Stomach (tissue), 4 donors: ENCODE measurements at regions not wholly inside any gene's neighbourhood (a gene's known extent, or its start where the extent isn't known, plus 50 kb on each side); places are given as distances from the start of the nearest gene placed in this dataset.

Source experiments
- POLR2AphosphoS5 ChIP-seq, 3 donors: sonication (generic); formaldehyde crosslinking; IDR thresholded peaks; one replicate each; pipeline ENCODE4 v1.6.1; 2016; ENCODE audit warnings: antibody characterized with exemption in 3 of 3
- TF ChIP-seq, protein P1 (sequence below), 7 experiments: fragments of 450-650 bp in 4 of 7; fragments of 200-600 bp in 3 of 7; sonication (generic) in 3 of 7; IDR thresholded peaks; one replicate each; pipeline ENCODE4 v1.5.1; 2016 to 2019; ENCODE audit warnings: antibody characterized with exemption in 7 of 7, control low read depth in 2 of 7, mild to moderate bottlenecking in 1 of 7

DNA sequence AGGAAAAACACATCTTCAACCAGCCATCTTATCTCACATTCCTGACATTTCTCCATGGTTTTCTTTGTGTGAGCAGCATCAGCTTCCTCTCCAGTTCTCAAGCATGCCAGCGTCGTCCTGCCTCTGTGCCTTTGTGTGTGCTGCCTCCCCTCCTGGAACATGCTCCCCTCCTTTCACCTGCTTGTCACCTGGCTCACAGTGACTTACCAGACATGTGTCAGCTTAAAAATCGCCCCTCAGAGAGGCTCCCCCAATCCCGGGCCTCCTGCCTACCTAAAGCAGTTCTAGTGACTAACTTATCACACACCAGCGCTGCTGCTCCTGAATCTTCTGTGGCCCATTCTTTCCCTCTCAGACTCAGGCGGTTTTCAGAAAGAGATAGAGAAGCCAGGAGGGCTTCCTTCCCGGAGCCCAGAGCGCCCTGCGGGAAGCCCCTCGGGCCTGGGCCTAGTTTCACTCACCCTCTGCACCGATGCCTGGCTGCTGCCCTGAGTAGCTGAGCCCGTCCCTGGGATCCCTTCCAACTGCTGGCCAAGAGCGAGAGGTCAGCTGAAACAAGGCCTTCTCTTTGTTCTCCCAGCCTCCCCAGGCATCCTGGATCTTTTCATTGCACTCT is 51.1 kb upstream of the MVB12B start:
- TF ChIP-seq, protein P1, sequence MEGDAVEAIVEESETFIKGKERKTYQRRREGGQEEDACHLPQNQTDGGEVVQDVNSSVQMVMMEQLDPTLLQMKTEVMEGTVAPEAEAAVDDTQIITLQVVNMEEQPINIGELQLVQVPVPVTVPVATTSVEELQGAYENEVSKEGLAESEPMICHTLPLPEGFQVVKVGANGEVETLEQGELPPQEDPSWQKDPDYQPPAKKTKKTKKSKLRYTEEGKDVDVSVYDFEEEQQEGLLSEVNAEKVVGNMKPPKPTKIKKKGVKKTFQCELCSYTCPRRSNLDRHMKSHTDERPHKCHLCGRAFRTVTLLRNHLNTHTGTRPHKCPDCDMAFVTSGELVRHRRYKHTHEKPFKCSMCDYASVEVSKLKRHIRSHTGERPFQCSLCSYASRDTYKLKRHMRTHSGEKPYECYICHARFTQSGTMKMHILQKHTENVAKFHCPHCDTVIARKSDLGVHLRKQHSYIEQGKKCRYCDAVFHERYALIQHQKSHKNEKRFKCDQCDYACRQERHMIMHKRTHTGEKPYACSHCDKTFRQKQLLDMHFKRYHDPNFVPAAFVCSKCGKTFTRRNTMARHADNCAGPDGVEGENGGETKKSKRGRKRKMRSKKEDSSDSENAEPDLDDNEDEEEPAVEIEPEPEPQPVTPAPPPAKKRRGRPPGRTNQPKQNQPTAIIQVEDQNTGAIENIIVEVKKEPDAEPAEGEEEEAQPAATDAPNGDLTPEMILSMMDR (IDR thresholded peaks at IDR 0.05) = no peak
- TF ChIP-seq POLR2AphosphoS5 (IDR thresholded peaks at IDR 0.05) = no peak
